NT2/D1 (cell line): ENCODE measurements at regions not wholly inside any gene's neighbourhood (a gene's known extent, or its start where the extent isn't known, plus 50 kb on each side); places are given as distances from the start of the nearest gene placed in this dataset.

Experiments
- YY1 ChIP-seq: IDR thresholded peaks from 2 replicates; pipeline ENCODE4 v1.6.1; 2011; ENCODE audit not compliant: insufficient read length, insufficient read depth
- ZNF274 ChIP-seq: IDR thresholded peaks from 2 replicates; pipeline ENCODE4 v1.6.1; 2011; ENCODE audit warnings: mild to moderate bottlenecking, low read depth, low read length

DNA sequence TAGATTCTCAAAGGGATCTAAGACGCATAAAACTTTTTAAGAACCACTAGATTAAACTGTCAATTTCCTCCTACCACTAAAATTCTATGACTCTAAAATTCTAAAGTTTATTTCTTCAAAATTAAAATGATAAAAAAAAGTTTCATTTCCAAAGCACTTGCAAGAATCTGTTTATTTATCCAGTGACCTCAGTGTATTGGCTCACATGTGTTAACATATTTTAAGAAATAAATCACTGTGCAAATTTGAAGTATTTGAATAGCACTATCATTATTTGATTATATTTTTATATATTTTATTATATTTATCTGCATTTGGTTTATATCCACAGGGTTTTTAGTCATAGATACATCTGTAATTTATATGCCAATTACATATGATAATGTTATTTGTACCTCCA, 62.2 kb upstream of the SLC12A2 start:
- TF ChIP-seq YY1 (no peak), ZNF274 (no peak)
